Panc1 (cell line): ENCODE measurements at regions not wholly inside any gene's neighbourhood (a gene's known extent, or its start where the extent isn't known, plus 50 kb on each side); places are given as distances from the start of the nearest gene placed in this dataset.

ENCODE experiments used
- ATAC-seq: fragments of 200-7000 bp; cut with Tn5 transposase; 2 replicates; pipeline ENCODE4 v1.9.1; 2020; ENCODE audit warnings: mild to moderate bottlenecking, moderate library complexity
- BruUV-seq: library from RNA; stranded (reverse); fragments of 400-500 nt; replicated peaks from 2 replicates; lab custom pipeline; 2021; lab: Mats Ljungman, UMichigan
- CTCF ChIA-PET: fragments of 300-600 bp; sonication (Branson Sonifier 250); formaldehyde crosslinking; loops from one replicate; lab custom pipeline; 2022; ENCODE audit warnings: antibody characterized with exemption; lab: Charles Lee
- POLR2A ChIA-PET: fragments of 300-600 bp; sonication (Branson Sonifier 250); formaldehyde crosslinking; loops from one replicate; lab custom pipeline; 2022; ENCODE audit warnings: antibody characterized with exemption; lab: Charles Lee
- DNase-seq: peaks from one replicate; pipeline ENCODE4 v3.0.0-alpha.2; 2010; ENCODE audit warnings: low read depth, low spot score
- H3K27ac ChIP-seq: 2 replicates; pipeline ENCODE4 v1.5.1; 2011; ENCODE audit warnings: mild to moderate bottlenecking, low read length, inconsistent platforms
- H3K27me3 ChIP-seq: fragments of 200-500 bp; sonication (Bioruptor generic); 2 replicates; pipeline ENCODE4 v1.6.0; 2014; ENCODE audit warnings: low read length, inconsistent platforms; ENCODE audit not compliant: control insufficient read depth, insufficient read depth
- H3K36me3 ChIP-seq: fragments of 200-500 bp; sonication (Bioruptor generic); 2 replicates; pipeline ENCODE4 v1.5.1; 2014; ENCODE audit warnings: inconsistent platforms, mild to moderate bottlenecking, low read length, moderate library complexity; ENCODE audit not compliant: control insufficient read depth, insufficient read depth
- H3K4me1 ChIP-seq: 2 replicates; pipeline ENCODE4 v1.5.1; 2011; ENCODE audit warnings: inconsistent platforms, mild to moderate bottlenecking, low read length, moderate library complexity; ENCODE audit not compliant: control insufficient read depth, insufficient read depth
- H3K4me3 ChIP-seq, 2 experiments: 2 replicates each; pipeline ENCODE4 v1.5.1; 2011 to 2012; ENCODE audit warnings: low read depth in 2 of 2, low read length in 2 of 2, mild to moderate bottlenecking in 2 of 2, inconsistent platforms in 1 of 2, moderate library complexity in 1 of 2
- H3K9me3 ChIP-seq: fragments of 200-500 bp; sonication (Bioruptor generic); 2 replicates; pipeline ENCODE4 v1.5.1; 2014; ENCODE audit warnings: low read depth, mild to moderate bottlenecking, inconsistent platforms, low read length, moderate library complexity; ENCODE audit not compliant: control insufficient read depth, insufficient read depth
- POLR2AphosphoS5 ChIP-seq: IDR thresholded peaks from 2 replicates; pipeline ENCODE4 v1.6.1; 2012; ENCODE audit warnings: mild to moderate bottlenecking, low read depth, low read length, moderate library complexity
- SIN3A ChIP-seq: IDR thresholded peaks from 2 replicates; pipeline ENCODE4 v1.6.1; 2012; ENCODE audit warnings: low read depth, mild to moderate bottlenecking, low read length, moderate library complexity, borderline replicate concordance; ENCODE audit not compliant: insufficient read depth
- TCF7L2 ChIP-seq: IDR thresholded peaks from 2 replicates; pipeline ENCODE4 v1.6.1; 2011; ENCODE audit warnings: mild to moderate bottlenecking, low read depth, low read length, inconsistent platforms
- in situ Hi-C: cut with HindIII; loops from 2 replicates; pipeline ENCODE4 v1.10.0; 2016; ENCODE audit warnings: low sequenced_read_pairs, low pct_unique_long_range_greater_than_20kb
- intact Hi-C: fragments of 100-400 bp; cut with micrococcal nuclease; formaldehyde crosslinking; loops from one replicate; pipeline ENCODE4 v1.10.0; 2022; ENCODE audit not compliant: unreplicated experiment
- TF ChIP-seq, protein P1 (sequence below), 2 experiments: IDR thresholded peaks; 2 replicates each; pipeline ENCODE4 v1.6.1; 2011 to 2012; ENCODE audit warnings: low read depth in 2 of 2, control low read depth in 1 of 2, low read length in 1 of 2, mild to moderate bottlenecking in 1 of 2, moderate library complexity in 1 of 2; ENCODE audit not compliant: insufficient read depth in 1 of 2
- TF ChIP-seq, protein P2 (sequence below): fragments of 450-650 bp; IDR thresholded peaks from 2 replicates; pipeline ENCODE4 v1.5.1; 2017; ENCODE audit warnings: mild to moderate bottlenecking

DNA sequence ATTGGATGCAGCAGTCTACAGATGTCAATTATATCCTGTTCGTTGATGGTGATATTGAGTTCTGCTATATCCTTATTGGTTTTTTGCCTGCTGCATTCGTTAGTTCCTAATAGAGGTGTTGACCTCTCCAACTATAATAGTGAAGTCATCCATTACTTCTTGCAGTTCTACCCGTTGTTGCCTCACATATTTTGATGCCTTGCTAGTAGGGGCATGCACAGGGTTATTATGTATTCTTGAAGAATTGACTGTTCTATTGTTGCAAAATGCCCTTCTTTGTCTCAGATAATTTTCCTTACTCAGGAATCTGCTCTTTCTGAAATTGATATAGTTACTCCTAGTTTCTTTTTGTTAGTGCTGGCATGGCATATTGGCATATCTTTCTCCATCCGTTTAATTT is 140.1 kb upstream of the INHBA start:
- Histone ChIP-seq H3K4me1 (no peaks in the 10 kb centered on the region), H3K27ac (no peak overlapping the region), H3K36me3 (no peaks in the 10 kb centered on the region), H3K27me3 (no peaks in the 10 kb centered on the region), H3K4me3 (no peak overlapping the region), H3K9me3 (no peaks in the 10 kb centered on the region)
- no TSS peak for BruUV-seq
- DNase-seq = no peak
- intact Hi-C loops (no loop called here), in situ Hi-C loops (no loop called here)
- ChIA-PET POLR2A (no interaction called here), CTCF (no interaction called here)
- TF ChIP-seq, protein P1, sequence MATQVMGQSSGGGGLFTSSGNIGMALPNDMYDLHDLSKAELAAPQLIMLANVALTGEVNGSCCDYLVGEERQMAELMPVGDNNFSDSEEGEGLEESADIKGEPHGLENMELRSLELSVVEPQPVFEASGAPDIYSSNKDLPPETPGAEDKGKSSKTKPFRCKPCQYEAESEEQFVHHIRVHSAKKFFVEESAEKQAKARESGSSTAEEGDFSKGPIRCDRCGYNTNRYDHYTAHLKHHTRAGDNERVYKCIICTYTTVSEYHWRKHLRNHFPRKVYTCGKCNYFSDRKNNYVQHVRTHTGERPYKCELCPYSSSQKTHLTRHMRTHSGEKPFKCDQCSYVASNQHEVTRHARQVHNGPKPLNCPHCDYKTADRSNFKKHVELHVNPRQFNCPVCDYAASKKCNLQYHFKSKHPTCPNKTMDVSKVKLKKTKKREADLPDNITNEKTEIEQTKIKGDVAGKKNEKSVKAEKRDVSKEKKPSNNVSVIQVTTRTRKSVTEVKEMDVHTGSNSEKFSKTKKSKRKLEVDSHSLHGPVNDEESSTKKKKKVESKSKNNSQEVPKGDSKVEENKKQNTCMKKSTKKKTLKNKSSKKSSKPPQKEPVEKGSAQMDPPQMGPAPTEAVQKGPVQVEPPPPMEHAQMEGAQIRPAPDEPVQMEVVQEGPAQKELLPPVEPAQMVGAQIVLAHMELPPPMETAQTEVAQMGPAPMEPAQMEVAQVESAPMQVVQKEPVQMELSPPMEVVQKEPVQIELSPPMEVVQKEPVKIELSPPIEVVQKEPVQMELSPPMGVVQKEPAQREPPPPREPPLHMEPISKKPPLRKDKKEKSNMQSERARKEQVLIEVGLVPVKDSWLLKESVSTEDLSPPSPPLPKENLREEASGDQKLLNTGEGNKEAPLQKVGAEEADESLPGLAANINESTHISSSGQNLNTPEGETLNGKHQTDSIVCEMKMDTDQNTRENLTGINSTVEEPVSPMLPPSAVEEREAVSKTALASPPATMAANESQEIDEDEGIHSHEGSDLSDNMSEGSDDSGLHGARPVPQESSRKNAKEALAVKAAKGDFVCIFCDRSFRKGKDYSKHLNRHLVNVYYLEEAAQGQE (IDR thresholded peaks at IDR 0.05; ENCODE audit: insufficient read depth in 1 of 2, low read depth in 2 of 2, low read length in 1 of 2) = no peak
- TF ChIP-seq, protein P2, sequence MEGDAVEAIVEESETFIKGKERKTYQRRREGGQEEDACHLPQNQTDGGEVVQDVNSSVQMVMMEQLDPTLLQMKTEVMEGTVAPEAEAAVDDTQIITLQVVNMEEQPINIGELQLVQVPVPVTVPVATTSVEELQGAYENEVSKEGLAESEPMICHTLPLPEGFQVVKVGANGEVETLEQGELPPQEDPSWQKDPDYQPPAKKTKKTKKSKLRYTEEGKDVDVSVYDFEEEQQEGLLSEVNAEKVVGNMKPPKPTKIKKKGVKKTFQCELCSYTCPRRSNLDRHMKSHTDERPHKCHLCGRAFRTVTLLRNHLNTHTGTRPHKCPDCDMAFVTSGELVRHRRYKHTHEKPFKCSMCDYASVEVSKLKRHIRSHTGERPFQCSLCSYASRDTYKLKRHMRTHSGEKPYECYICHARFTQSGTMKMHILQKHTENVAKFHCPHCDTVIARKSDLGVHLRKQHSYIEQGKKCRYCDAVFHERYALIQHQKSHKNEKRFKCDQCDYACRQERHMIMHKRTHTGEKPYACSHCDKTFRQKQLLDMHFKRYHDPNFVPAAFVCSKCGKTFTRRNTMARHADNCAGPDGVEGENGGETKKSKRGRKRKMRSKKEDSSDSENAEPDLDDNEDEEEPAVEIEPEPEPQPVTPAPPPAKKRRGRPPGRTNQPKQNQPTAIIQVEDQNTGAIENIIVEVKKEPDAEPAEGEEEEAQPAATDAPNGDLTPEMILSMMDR = no peak
- TF ChIP-seq TCF7L2 (no peak), SIN3A (no peak), POLR2AphosphoS5 (no peak)
- ATAC-seq = no peak

DNA sequence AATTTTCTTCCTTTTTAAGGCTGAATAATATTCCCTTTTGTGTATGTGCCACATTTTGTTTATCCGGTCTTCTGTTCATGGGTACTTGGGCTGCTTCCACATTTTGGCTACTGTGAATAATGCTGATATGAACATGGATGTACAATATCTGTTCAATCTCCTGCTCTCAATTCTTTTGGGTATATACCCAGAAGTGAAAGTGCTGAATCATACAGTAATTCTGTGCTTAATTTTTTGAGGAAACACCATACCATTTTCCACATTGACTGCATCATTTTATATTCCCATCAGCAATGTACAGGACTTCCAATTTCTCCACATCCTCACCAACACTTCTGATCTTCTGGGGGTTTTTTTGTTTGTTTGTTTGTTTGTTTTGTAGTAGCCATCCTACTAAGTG is 135.0 kb upstream of the INHBA start:
- in situ Hi-C loops (no loop called here), intact Hi-C loops (no loop called here)
- no peak for ATAC-seq
- no peak for TF ChIP-seq POLR2AphosphoS5
- Histone ChIP-seq H3K36me3 (no peaks in the 10 kb centered on the region), H3K27me3 (no peaks in the 10 kb centered on the region), H3K4me1 (no peaks in the 10 kb centered on the region), H3K9me3 (no peaks in the 10 kb centered on the region), H3K27ac (no peak overlapping the region), H3K4me3 (no peak overlapping the region)
- POLR2A ChIA-PET = no interaction called here
- BruUV-seq = no TSS peak
- no peak for DNase-seq
- CTCF ChIA-PET = no interaction called here

DNA sequence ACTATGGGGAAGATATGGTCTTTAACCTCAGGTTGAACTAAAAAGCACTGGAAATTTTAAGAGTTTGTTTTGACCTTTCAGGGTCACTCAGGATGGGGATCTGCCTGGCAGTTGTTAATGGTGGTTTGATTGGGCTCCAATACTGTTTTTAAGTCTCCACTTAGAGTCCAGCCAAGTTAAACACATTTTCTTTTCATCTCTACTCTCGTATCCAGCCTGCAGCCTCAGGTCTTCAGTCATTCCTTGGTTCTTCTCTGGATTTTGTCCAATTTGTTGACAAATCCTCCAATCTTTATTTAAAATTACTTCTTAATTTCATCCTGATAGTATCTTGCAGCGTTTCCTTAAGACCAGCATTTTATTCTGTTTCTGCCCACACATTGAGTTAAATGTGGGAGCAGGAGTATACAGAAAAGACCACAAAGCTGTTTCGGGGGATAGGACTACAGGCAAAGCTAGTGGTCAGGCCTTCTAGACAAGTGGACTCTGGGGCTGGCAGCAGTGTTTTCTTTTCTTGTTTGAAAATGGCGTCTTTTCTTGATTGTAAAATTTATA is 133.2 kb upstream of the INHBA start:
- H3K27ac ChIP-seq = no peak overlapping the region
- no TSS peak for BruUV-seq
- in situ Hi-C loops (no loop called here), intact Hi-C loops (no loop called here)
- no peak for DNase-seq
- TF ChIP-seq, protein P2 = no peak
- TF ChIP-seq POLR2AphosphoS5 (no peak), TCF7L2 (no peak), SIN3A (no peak)
- TF ChIP-seq, protein P1 (IDR thresholded peaks at IDR 0.05; ENCODE audit: insufficient read depth in 1 of 2, low read depth in 2 of 2, low read length in 1 of 2) = no peak
- ATAC-seq = no peak
- H3K4me3 ChIP-seq = no peak overlapping the region
- no peaks in the 10 kb centered on the region for H3K27me3 ChIP-seq
- no peaks in the 10 kb centered on the region for H3K36me3 ChIP-seq
- POLR2A ChIA-PET = no interaction called here
- H3K9me3 ChIP-seq = no peaks in the 10 kb centered on the region
- H3K4me1 ChIP-seq = no peaks in the 10 kb centered on the region
- CTCF ChIA-PET = no interaction called here
